CD4-positive, alpha-beta T cell (primary cell): ENCODE measurements at regions not wholly inside any gene's neighbourhood (a gene's known extent, or its start where the extent isn't known, plus 50 kb on each side); places are given as distances from the start of the nearest gene placed in this dataset.

Source experiments
- ATAC-seq: fragments of 200-7000 bp; cut with Tn5 transposase; one replicate; pipeline ENCODE4 v1.10.0; 2022; ENCODE audit warnings: mild to moderate bottlenecking; ENCODE audit not compliant: poor library complexity
- CTCF ChIA-PET: fragments of 350-600 bp; sonication (Branson Sonifier 250); formaldehyde crosslinking; loops from one replicate; lab custom pipeline; 2021; ENCODE audit warnings: antibody characterized with exemption, inconsistent platforms; lab: Charles Lee
- POLR2A ChIA-PET: fragments of 350-600 bp; sonication (Branson Sonifier 250); formaldehyde crosslinking; loops from one replicate; lab custom pipeline; 2021; ENCODE audit warnings: antibody characterized with exemption, inconsistent platforms; lab: Charles Lee
- DNase-seq, 14 experiments: peaks; one replicate each; pipeline ENCODE4 v3.0.0-alpha.2; 2013 to 2020; ENCODE audit warnings: mixed read lengths in 2 of 14
- H3K27ac ChIP-seq, 2 donors: one replicate each; pipeline versions ENCODE4 v1.5.1 to v1.7.0; 2013; ENCODE audit warnings: low read length in 2 of 2, low read depth in 1 of 2, mild to moderate bottlenecking in 1 of 2
- H3K27me3 ChIP-seq, 2 experiments: 1 replicate in 1 of 2; 2 replicates in 1 of 2; pipeline versions ENCODE4 v1.6.1 to v1.7.0; 2013; ENCODE audit warnings: low read length in 2 of 2, control low read depth in 1 of 2, mild to moderate bottlenecking in 1 of 2, moderate library complexity in 1 of 2; ENCODE audit not compliant: insufficient read depth in 2 of 2, control insufficient read depth in 1 of 2
- H3K36me3 ChIP-seq: one replicate; pipeline ENCODE4 v1.6.1; 2013; ENCODE audit warnings: low read length, control low read depth; ENCODE audit not compliant: insufficient read depth
- H3K4me1 ChIP-seq: one replicate; pipeline ENCODE4 v1.6.1; 2013; ENCODE audit warnings: low read length, control low read depth; ENCODE audit not compliant: insufficient read depth
- H3K4me3 ChIP-seq: one replicate; pipeline ENCODE4 v1.5.1; 2013; ENCODE audit warnings: mild to moderate bottlenecking, low read length, moderate library complexity
- H3K9me3 ChIP-seq, 2 experiments: 1 replicate in 1 of 2; 2 replicates in 1 of 2; pipeline versions ENCODE4 v1.6.1 to v1.7.0; 2013; ENCODE audit warnings: low read length in 2 of 2, mild to moderate bottlenecking in 2 of 2, control low read depth in 1 of 2, moderate library complexity in 1 of 2; ENCODE audit not compliant: control insufficient read depth in 1 of 2, insufficient read depth in 1 of 2
- H3K27ac Mint-ChIP-seq: one replicate; pipeline ENCODE4 v1.8.0; 2020; ENCODE audit warnings: mixed read lengths
- H3K27me3 Mint-ChIP-seq: one replicate; pipeline ENCODE4 v1.8.0; 2021; ENCODE audit warnings: mixed read lengths
- H3K36me3 Mint-ChIP-seq: one replicate; pipeline ENCODE4 v1.8.0; 2021; ENCODE audit warnings: low read depth, mixed read lengths
- H3K4me1 Mint-ChIP-seq: one replicate; pipeline ENCODE4 v1.8.0; 2021; ENCODE audit warnings: low read depth, mixed read lengths
- H3K4me3 Mint-ChIP-seq: one replicate; pipeline ENCODE4 v1.8.0; 2020; ENCODE audit warnings: mild to moderate bottlenecking, mixed read lengths
- H3K9me3 Mint-ChIP-seq: one replicate; pipeline ENCODE4 v1.8.0; 2020; ENCODE audit warnings: mixed read lengths
- CTCF ChIP-seq: fragments of 200-600 bp; IDR thresholded peaks from one replicate; pipeline ENCODE4 v1.8.0; 2022; ENCODE audit warnings: antibody characterized with exemption, mild to moderate bottlenecking
- intact Hi-C, 2 experiments: fragments of 100-400 bp; cut with DNase I in 1 of 2; cut with micrococcal nuclease in 1 of 2; formaldehyde crosslinking; loops; one replicate each; pipeline versions ENCODE4 v1.15.1 to v1.9.0; 2023 to 2025; cut with DNase I, micrococcal nuclease

- H3K9me3 ChIP-seq, result peaks cover 0 to 3% of the 10 kb centered on the region in 2 experiments
- Mint-ChIP-seq H3K27me3 (no peaks in the 10 kb centered on the region), H3K4me3 (no peak overlapping the region), H3K4me1 (no peaks in the 10 kb centered on the region), H3K27ac (no peak overlapping the region), H3K9me3 (no peaks in the 10 kb centered on the region), H3K36me3 (no peaks in the 10 kb centered on the region)
- CTCF ChIA-PET, result no interaction called here
- H3K36me3 ChIP-seq, result no peaks in the 10 kb centered on the region
- no peaks in the 10 kb centered on the region for H3K27me3 ChIP-seq
- no peaks in the 10 kb centered on the region for H3K4me1 ChIP-seq
- no peak for ATAC-seq
- no peak overlapping the region for H3K4me3 ChIP-seq
- intact Hi-C loops, result no loop called here
- DNase-seq, result no peak
- TF ChIP-seq CTCF, result no peak
- POLR2A ChIA-PET, result no interaction called here
- H3K27ac ChIP-seq, result no peak overlapping the region
Observed at GRCh38 chr20:48098099-48098498, 312.8 kb upstream of the SULF2 start.

- DNase-seq (no peak), ATAC-seq (no peak)
- Histone ChIP-seq H3K9me3 (peaks cover 0 to 3% of the 10 kb centered on the region in 2 experiments), H3K36me3 (no peaks in the 10 kb centered on the region), H3K4me1 (no peaks in the 10 kb centered on the region), H3K27me3 (peaks cover 0 to 4% of the 10 kb centered on the region in 2 experiments), H3K27ac (no peak overlapping the region), H3K4me3 (no peak overlapping the region)
- Mint-ChIP-seq H3K27me3 (no peaks in the 10 kb centered on the region), H3K9me3 (no peaks in the 10 kb centered on the region), H3K4me1 (no peaks in the 10 kb centered on the region), H3K36me3 (no peaks in the 10 kb centered on the region), H3K27ac (no peak overlapping the region), H3K4me3 (no peak overlapping the region)
- POLR2A ChIA-PET, result no interaction called here
- CTCF ChIA-PET, result no interaction called here
- TF ChIP-seq CTCF, result no peak
- intact Hi-C loops, result no loop called here
Observed at GRCh38 chr20:48096957-48097890, 311.9 kb upstream of the SULF2 start.

GRCh38 chr20:48096212-48096875 is 311.1 kb upstream of the SULF2 start:
- CTCF ChIA-PET, result no interaction called here
- ATAC-seq, result no peak
- Mint-ChIP-seq H3K4me1 (no peaks in the 10 kb centered on the region), H3K4me3 (no peak overlapping the region), H3K27ac (no peak overlapping the region), H3K36me3 (no peaks in the 10 kb centered on the region), H3K9me3 (no peaks in the 10 kb centered on the region), H3K27me3 (no peaks in the 10 kb centered on the region)
- intact Hi-C loops, result no loop called here
- H3K4me1 ChIP-seq, result no peaks in the 10 kb centered on the region
- peaks cover 0 to 3% of the 10 kb centered on the region in 2 experiments for H3K9me3 ChIP-seq
- no peak for DNase-seq
- no peak overlapping the region for H3K27ac ChIP-seq
- TF ChIP-seq CTCF, result no peak
- POLR2A ChIA-PET, result no interaction called here
- no peak overlapping the region for H3K4me3 ChIP-seq
- H3K36me3 ChIP-seq, result no peaks in the 10 kb centered on the region
- H3K27me3 ChIP-seq, result peaks cover 0 to 5% of the 10 kb centered on the region in 2 experiments
